K562 (cell line): ENCODE measurements at regions not wholly inside any gene's neighbourhood (a gene's known extent, or its start where the extent isn't known, plus 50 kb on each side); places are given as distances from the start of the nearest gene placed in this dataset.

ENCODE experiments used
- ATAC-seq: fragments of 200-7000 bp; cut with Tn5 transposase; 3 replicates; pipeline ENCODE4 v1.9.1; 2020; ENCODE audit warnings: moderate library complexity
- BruUV-seq: library from RNA; stranded (reverse); fragments of 400-500 nt; replicated peaks from 2 replicates; lab custom pipeline; 2021; lab: Mats Ljungman, UMichigan
- CTCF ChIA-PET: fragments of 300-600 bp; formaldehyde crosslinking; extraction: SDS; loops from one replicate; lab custom pipeline; 2021; ENCODE audit warnings: low intra/inter-chr PET ratio; lab: Yijun Ruan, JAX
- POLR2A ChIA-PET: fragments of 300-600, 350-650 bp; sonication (Branson Sonifier 250); formaldehyde crosslinking; extraction: SDS; loops from one replicate; lab custom pipeline; 2021; ENCODE audit warnings: antibody characterized with exemption, inconsistent platforms; lab: Yijun Ruan, JAX
- DNase-seq, 4 experiments: peaks; one replicate each; pipeline versions ENCODE4 v3.0.0 to v3.0.0-alpha.2; 2011 to 2018; ENCODE audit warnings: low spot score in 3 of 4, mixed read lengths in 3 of 4; ENCODE audit errors: extremely low read depth in 1 of 4
- FAIRE-seq: peaks from 2 replicates; lab custom pipeline; 2011; peaks lifted over from hg19 to GRCh38; lab: Jason Lieb, UNC
- H2AFZ ChIP-seq: 2 replicates; pipeline ENCODE4 v1.6.0; 2011; ENCODE audit warnings: low read depth, low read length, control low read depth, inconsistent platforms
- H3K27ac ChIP-seq: fragments of 200-600 bp; 3 replicates; pipeline ENCODE4 v1.8.0; 2011; ENCODE audit warnings: low read depth, mild to moderate bottlenecking, control low read depth, inconsistent platforms, low read length, moderate library complexity, mixed read lengths; ENCODE audit errors: extremely low read depth
- H3K27me3 ChIP-seq, 2 experiments: fragments of 300-600 bp in 1 of 2; 2 replicates in 1 of 2; 3 replicates in 1 of 2; pipeline versions ENCODE4 v1.6.0 to v1.8.0; 2011; ENCODE audit warnings: inconsistent platforms in 2 of 2, low read length in 2 of 2, mild to moderate bottlenecking in 1 of 2, mixed read lengths in 1 of 2, moderate library complexity in 1 of 2; ENCODE audit not compliant: control insufficient read depth in 2 of 2, insufficient read depth in 2 of 2
- H3K36me3 ChIP-seq: fragments of 300-600 bp; 3 replicates; pipeline ENCODE4 v1.8.0; 2011; ENCODE audit warnings: mild to moderate bottlenecking, low read length, inconsistent platforms; ENCODE audit not compliant: control insufficient read depth, insufficient read depth
- H3K4me1 ChIP-seq, 2 experiments: fragments of 200-600 bp in 1 of 2; replicated peaks in 1 of 2; 2 replicates in 1 of 2; 3 replicates in 1 of 2; pipeline versions ENCODE4 v1.5.1 to v1.8.0; 2011; ENCODE audit warnings: inconsistent platforms in 2 of 2, low read length in 2 of 2, mild to moderate bottlenecking in 1 of 2, mixed read lengths in 1 of 2, moderate library complexity in 1 of 2; ENCODE audit not compliant: control insufficient read depth in 2 of 2, insufficient read depth in 2 of 2
- H3K4me2 ChIP-seq: 2 replicates; pipeline ENCODE4 v1.6.1; 2011; ENCODE audit warnings: low read length, control low read depth, inconsistent platforms, mixed read lengths; ENCODE audit not compliant: insufficient read depth
- H3K4me3 ChIP-seq: fragments of 200-600 bp; sonication (generic), shearing (Covaris generic); 2 replicates; pipeline ENCODE4 v1.5.1; 2016; ENCODE audit warnings: control low read depth, inconsistent platforms
- H3K79me2 ChIP-seq: fragments of 200-600 bp; 3 replicates; pipeline ENCODE4 v1.8.0; 2011; ENCODE audit warnings: low read length, inconsistent platforms; ENCODE audit not compliant: control insufficient read depth, insufficient read depth
- H3K9ac ChIP-seq, 2 experiments: 2 replicates each; pipeline versions ENCODE4 v1.6.0 to v1.6.1; 2011; ENCODE audit warnings: low read depth in 2 of 2, low read length in 2 of 2, control low read depth in 1 of 2, inconsistent platforms in 1 of 2, mild to moderate bottlenecking in 1 of 2, mixed read lengths in 1 of 2; ENCODE audit not compliant: insufficient read depth in 1 of 2
- H3K9me1 ChIP-seq: one replicate; pipeline ENCODE4 v1.6.0; 2011; ENCODE audit warnings: inconsistent platforms, mild to moderate bottlenecking, low read length, moderate library complexity; ENCODE audit not compliant: control insufficient read depth, insufficient read depth
- H3K9me3 ChIP-seq: replicated peaks from 2 replicates; pipeline ENCODE4 v1.5.1; 2011; ENCODE audit warnings: low read depth, low read length, inconsistent platforms; ENCODE audit not compliant: control insufficient read depth, insufficient read depth
- H4K20me1 ChIP-seq: replicated peaks from 2 replicates; pipeline ENCODE4 v1.6.1; 2011; ENCODE audit warnings: low read length, inconsistent platforms, mixed read lengths; ENCODE audit not compliant: control insufficient read depth, insufficient read depth
- C11orf30 ChIP-seq: fragments of 450-650 bp; IDR thresholded peaks from 2 replicates; pipeline ENCODE4 v1.6.1; 2016; ENCODE audit warnings: low read depth, mild to moderate bottlenecking
- DACH1 ChIP-seq: fragments of 450-650 bp; IDR thresholded peaks from 2 replicates; pipeline ENCODE4 v1.6.1; 2018; ENCODE audit not compliant: partially characterized antibody
- GABPB2 ChIP-seq: fragments of 250-450 bp; sonication (Bioruptor Pico); conservative IDR thresholded peaks from 2 replicates; pipeline ENCODE4 v1.5.1; 2021; ENCODE audit warnings: mild to moderate bottlenecking
- MAFF ChIP-seq: IDR thresholded peaks from 2 replicates; pipeline ENCODE4 v1.6.1; 2012; ENCODE audit warnings: low read length, improper control_type of control experiment
- MAFK ChIP-seq: IDR thresholded peaks from 2 replicates; pipeline ENCODE4 v1.6.1; 2011; ENCODE audit warnings: low read length, improper control_type of control experiment
- SIN3A ChIP-seq, 2 experiments: fragments of 150-350 bp in 1 of 2; IDR thresholded peaks; 2 replicates each; pipeline ENCODE4 v1.6.1; 2011 to 2016; ENCODE audit warnings: borderline replicate concordance in 2 of 2, low read depth in 2 of 2, low read length in 2 of 2, mild to moderate bottlenecking in 2 of 2, moderate library complexity in 2 of 2; ENCODE audit not compliant: control insufficient read depth in 1 of 2
- SNIP1 ChIP-seq: fragments of 450-650 bp; IDR thresholded peaks from 2 replicates; pipeline ENCODE4 v1.7.1; 2017; ENCODE audit warnings: low read depth, mild to moderate bottlenecking
- TEAD1 ChIP-seq, 2 experiments: fragments of 450-650 bp in 1 of 2; sonication (generic) in 1 of 2; formaldehyde crosslinking; IDR thresholded peaks; 2 replicates each; pipeline versions ENCODE4 v1.4.0 to v1.8.0; 2020 to 2022; ENCODE audit warnings: mild to moderate bottlenecking in 2 of 2, missing genetic modification reagents in 1 of 2
- THRA ChIP-seq: fragments of 450-650 bp; IDR thresholded peaks from 2 replicates; pipeline ENCODE4 v1.6.1; 2017; ENCODE audit warnings: mild to moderate bottlenecking, moderate library complexity
- YY1 ChIP-seq, 3 experiments: IDR thresholded peaks; 2 replicates each; pipeline ENCODE4 v1.6.1; 2011; ENCODE audit warnings: low read length in 2 of 3, mild to moderate bottlenecking in 2 of 3, moderate library complexity in 2 of 3, borderline replicate concordance in 1 of 3, control low read depth in 1 of 3, low read depth in 1 of 3; ENCODE audit not compliant: insufficient read depth in 3 of 3, insufficient replicate concordance in 2 of 3, control insufficient read depth in 1 of 3, insufficient read length in 1 of 3; ENCODE audit errors: extremely low read depth in 1 of 3
- ZNF140 ChIP-seq: fragments of 250-450 bp; sonication (Bioruptor Pico); IDR thresholded peaks from 2 replicates; pipeline ENCODE4 v1.8.0; 2021; ENCODE audit warnings: moderate library complexity, mild to moderate bottlenecking, inconsistent platforms
- ZNF175 ChIP-seq: fragments of 200-800 bp; sonication (Bioruptor generic); IDR thresholded peaks from 2 replicates; pipeline ENCODE4 v1.6.1; 2016; ENCODE audit warnings: low read depth, mild to moderate bottlenecking, missing genetic modification characterization, missing compliant biosample characterization
- ZNF316 ChIP-seq: fragments of 450-650 bp; IDR thresholded peaks from 2 replicates; pipeline ENCODE4 v1.6.1; 2016
- WGBS: fragments of 100-300 bp; shearing (Covaris generic); methylation state at CpG from one replicate; pipeline ENCODE4 v1.1.6; 2016; ENCODE audit warnings: low coverage, mixed read lengths; ENCODE audit not compliant: insufficient coverage; ENCODE audit errors: missing lambda C conversion rate; 5-methylcytosine and 5-hydroxymethylcytosine counted together
- in situ Hi-C: fragments of 300-500 bp; cut with MboI; formaldehyde crosslinking; loops from 4 replicates; pipeline ENCODE4 v1.15.0; 2018; ENCODE audit warnings: inconsistent platforms, mixed read lengths
- intact Hi-C: fragments of 100-400 bp; cut with micrococcal nuclease; formaldehyde crosslinking; loops from 2 replicates; pipeline ENCODE4 v1.14.2; 2022
- TF ChIP-seq, protein P1 (sequence below), 3 experiments: fragments of 200-800 bp in 1 of 3; sonication (Bioruptor generic) in 1 of 3; sonication (generic) in 1 of 3; formaldehyde crosslinking in 1 of 3; IDR thresholded peaks; 2 replicates each; pipeline versions ENCODE4 v1.6.1 to v1.8.0; 2016 to 2022; ENCODE audit warnings: mild to moderate bottlenecking in 2 of 3, missing compliant biosample characterization in 2 of 3, missing genetic modification characterization in 2 of 3, missing genetic modification reagents in 1 of 3
- TF ChIP-seq, protein P2 (sequence below): fragments of 250-450 bp; sonication (Bioruptor Pico); IDR thresholded peaks from 2 replicates; pipeline ENCODE4 v1.5.0; 2021
- TF ChIP-seq, protein P3 (sequence below), 2 experiments: fragments of 250-450 bp in 1 of 2; fragments of 450-650 bp in 1 of 2; sonication (Bioruptor Pico) in 1 of 2; IDR thresholded peaks; 2 replicates each; pipeline versions ENCODE4 v1.6.1 to v1.8.0; 2016 to 2021; ENCODE audit warnings: mild to moderate bottlenecking in 2 of 2, moderate library complexity in 2 of 2, missing compliant biosample characterization in 1 of 2, missing genetic modification characterization in 1 of 2
- TF ChIP-seq, protein P4 (sequence below): fragments of 250-450 bp; sonication (Bioruptor Pico); IDR thresholded peaks from 2 replicates; pipeline ENCODE4 v1.8.0; 2022; ENCODE audit warnings: moderate library complexity, mild to moderate bottlenecking, inconsistent platforms

- Histone ChIP-seq H3K9ac (no peak overlapping the region), H3K4me2 (no peak overlapping the region), H3K4me1 (no peaks in the 10 kb centered on the region), H3K36me3 (no peaks in the 10 kb centered on the region), H3K27me3 (no peaks in the 10 kb centered on the region), H4K20me1 (no peaks in the 10 kb centered on the region), H3K4me3 (no peak overlapping the region), H2AFZ (no peak overlapping the region), H3K79me2 (no peaks in the 10 kb centered on the region), H3K27ac (no peak overlapping the region), H3K9me3 (no peaks in the 10 kb centered on the region), H3K9me1 (no peaks in the 10 kb centered on the region)
- intact Hi-C loops: no loop called here
- POLR2A ChIA-PET: no interaction called here
- DNase-seq (no peak), ATAC-seq (no peak), FAIRE-seq (no peak)
- in situ Hi-C loops: no loop called here
- BruUV-seq: no TSS peak
- CTCF ChIA-PET: no interaction called here
- WGBS: 8% methylated on average over 3 of the region's 3 CpGs
- TF ChIP-seq C11orf30 (0 out of 2 replicates have a peak, but pooled peaks have one; percentile 45), SNIP1 (no peak), MAFK (peak; percentile 77), ZNF316 (peak; percentile 74), DACH1 (no peak), YY1 (IDR thresholded peaks at IDR 0.05; ENCODE audit: borderline replicate concordance in 1 of 3, control insufficient read depth in 1 of 3, extremely low read depth in 1 of 3, insufficient read depth in 3 of 3, insufficient read length in 1 of 3, insufficient replicate concordance in 2 of 3, low read depth in 1 of 3, low read length in 2 of 3) (no peak), THRA (no peak), ZNF175 (no peak), SIN3A (IDR thresholded peaks at IDR 0.05; ENCODE audit: borderline replicate concordance in 2 of 2, control insufficient read depth in 1 of 2, low read depth in 2 of 2, low read length in 2 of 2) (no peak), MAFF (peak; percentile 71), TEAD1 (CRISPR knock-in tag; IDR thresholded peaks at IDR 0.05) (no peak), GABPB2 (CRISPR knock-in tag) (no peak), ZNF140 (no peak)
- TF ChIP-seq, protein P1, sequence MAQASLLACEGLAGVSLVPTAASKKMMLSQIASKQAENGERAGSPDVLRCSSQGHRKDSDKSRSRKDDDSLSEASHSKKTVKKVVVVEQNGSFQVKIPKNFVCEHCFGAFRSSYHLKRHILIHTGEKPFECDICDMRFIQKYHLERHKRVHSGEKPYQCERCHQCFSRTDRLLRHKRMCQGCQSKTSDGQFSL (CRISPR knock-in tag; IDR thresholded peaks at IDR 0.05): no peak
- TF ChIP-seq, protein P1 (tag; IDR thresholded peaks at IDR 0.05): no peak
- TF ChIP-seq, protein P2, sequence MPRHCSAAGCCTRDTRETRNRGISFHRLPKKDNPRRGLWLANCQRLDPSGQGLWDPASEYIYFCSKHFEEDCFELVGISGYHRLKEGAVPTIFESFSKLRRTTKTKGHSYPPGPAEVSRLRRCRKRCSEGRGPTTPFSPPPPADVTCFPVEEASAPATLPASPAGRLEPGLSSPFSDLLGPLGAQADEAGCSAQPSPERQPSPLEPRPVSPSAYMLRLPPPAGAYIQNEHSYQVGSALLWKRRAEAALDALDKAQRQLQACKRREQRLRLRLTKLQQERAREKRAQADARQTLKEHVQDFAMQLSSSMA (CRISPR knock-in tag): no peak
- TF ChIP-seq, protein P3, sequence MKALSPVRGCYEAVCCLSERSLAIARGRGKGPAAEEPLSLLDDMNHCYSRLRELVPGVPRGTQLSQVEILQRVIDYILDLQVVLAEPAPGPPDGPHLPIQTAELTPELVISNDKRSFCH (CRISPR knock-in tag; IDR thresholded peaks at IDR 0.05): no peak
- TF ChIP-seq, protein P3 (tag; IDR thresholded peaks at IDR 0.05): no peak
- TF ChIP-seq, protein P4, sequence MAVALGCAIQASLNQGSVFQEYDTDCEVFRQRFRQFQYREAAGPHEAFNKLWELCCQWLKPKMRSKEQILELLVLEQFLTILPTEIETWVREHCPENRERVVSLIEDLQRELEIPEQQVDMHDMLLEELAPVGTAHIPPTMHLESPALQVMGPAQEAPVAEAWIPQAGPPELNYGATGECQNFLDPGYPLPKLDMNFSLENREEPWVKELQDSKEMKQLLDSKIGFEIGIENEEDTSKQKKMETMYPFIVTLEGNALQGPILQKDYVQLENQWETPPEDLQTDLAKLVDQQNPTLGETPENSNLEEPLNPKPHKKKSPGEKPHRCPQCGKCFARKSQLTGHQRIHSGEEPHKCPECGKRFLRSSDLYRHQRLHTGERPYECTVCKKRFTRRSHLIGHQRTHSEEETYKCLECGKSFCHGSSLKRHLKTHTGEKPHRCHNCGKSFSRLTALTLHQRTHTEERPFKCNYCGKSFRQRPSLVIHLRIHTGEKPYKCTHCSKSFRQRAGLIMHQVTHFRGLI (CRISPR knock-in tag): no peak
Observed at GRCh38 chr4:178010596-178010995, 568.4 kb upstream of the AGA start.
